ENCODE measurements at regions not wholly inside any gene's neighbourhood (a gene's known extent, or its start where the extent isn't known, plus 50 kb on each side); places are given as distances from the start of the nearest gene placed in this dataset.

DNA sequence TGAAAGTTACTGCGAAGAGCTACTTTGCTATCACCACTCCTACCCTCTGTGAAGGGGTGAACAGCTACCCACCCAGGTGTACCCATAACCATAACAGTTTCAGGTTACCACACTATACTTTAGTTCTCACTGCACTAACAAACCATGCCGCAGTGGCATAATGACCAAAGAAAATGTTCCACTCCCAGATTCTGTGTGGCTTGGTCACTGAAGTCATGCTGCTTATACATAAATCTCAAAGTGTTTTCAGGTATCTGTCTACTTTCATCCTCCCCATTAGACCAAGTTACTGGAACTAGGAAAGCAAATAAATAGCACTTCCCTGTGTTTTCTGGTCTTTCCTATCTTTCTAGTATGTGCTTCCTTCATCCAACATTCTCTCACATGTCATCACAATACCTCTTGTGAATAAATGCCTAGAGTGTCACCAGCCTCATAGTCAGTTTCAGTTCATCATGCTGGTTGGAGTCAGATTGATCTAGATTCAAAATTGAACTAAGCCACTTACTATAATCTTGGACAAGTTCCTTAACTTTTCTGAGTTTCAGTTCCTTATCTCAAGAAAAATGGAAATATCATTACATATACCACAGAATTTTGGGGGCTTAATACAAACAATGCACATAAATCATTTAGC is 293.6 kb downstream of the FSIP2 start:
- WGBS, 2 donors (ENCODE audit: low coverage in 1 of 2), result 90 to 92% methylated on average over 1 to 2 of the region's 2 CpGs
- H3K27me3 ChIP-seq, result no peaks in the 10 kb centered on the region
- no peaks in the 10 kb centered on the region for H3K4me1 ChIP-seq
- H3K9me3 ChIP-seq, result no peaks in the 10 kb centered on the region
- ATAC-seq, result no peak
- H3K27ac ChIP-seq, result no peak overlapping the region
- TF ChIP-seq, protein P1, sequence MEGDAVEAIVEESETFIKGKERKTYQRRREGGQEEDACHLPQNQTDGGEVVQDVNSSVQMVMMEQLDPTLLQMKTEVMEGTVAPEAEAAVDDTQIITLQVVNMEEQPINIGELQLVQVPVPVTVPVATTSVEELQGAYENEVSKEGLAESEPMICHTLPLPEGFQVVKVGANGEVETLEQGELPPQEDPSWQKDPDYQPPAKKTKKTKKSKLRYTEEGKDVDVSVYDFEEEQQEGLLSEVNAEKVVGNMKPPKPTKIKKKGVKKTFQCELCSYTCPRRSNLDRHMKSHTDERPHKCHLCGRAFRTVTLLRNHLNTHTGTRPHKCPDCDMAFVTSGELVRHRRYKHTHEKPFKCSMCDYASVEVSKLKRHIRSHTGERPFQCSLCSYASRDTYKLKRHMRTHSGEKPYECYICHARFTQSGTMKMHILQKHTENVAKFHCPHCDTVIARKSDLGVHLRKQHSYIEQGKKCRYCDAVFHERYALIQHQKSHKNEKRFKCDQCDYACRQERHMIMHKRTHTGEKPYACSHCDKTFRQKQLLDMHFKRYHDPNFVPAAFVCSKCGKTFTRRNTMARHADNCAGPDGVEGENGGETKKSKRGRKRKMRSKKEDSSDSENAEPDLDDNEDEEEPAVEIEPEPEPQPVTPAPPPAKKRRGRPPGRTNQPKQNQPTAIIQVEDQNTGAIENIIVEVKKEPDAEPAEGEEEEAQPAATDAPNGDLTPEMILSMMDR (IDR thresholded peaks at IDR 0.05), result no peak
- TF ChIP-seq POLR2A (IDR thresholded peaks at IDR 0.05) (no peak), EP300 (IDR thresholded peaks at IDR 0.05) (no peak), POLR2AphosphoS5 (IDR thresholded peaks at IDR 0.05) (no peak)
- no peak overlapping the region for H3K4me3 ChIP-seq
- no peaks in the 10 kb centered on the region for H3K36me3 ChIP-seq

- Histone ChIP-seq H3K9me3 (no peaks in the 10 kb centered on the region), H3K27ac (no peak overlapping the region), H3K27me3 (no peaks in the 10 kb centered on the region), H3K4me1 (no peaks in the 10 kb centered on the region), H3K36me3 (no peaks in the 10 kb centered on the region), H3K4me3 (no peak overlapping the region)
- TF ChIP-seq POLR2AphosphoS5 (IDR thresholded peaks at IDR 0.05) (no peak), EP300 (IDR thresholded peaks at IDR 0.05) (no peak), POLR2A (IDR thresholded peaks at IDR 0.05) (no peak)
- TF ChIP-seq, protein P1 (IDR thresholded peaks at IDR 0.05), result no peak
- no peak for ATAC-seq
- 93 to 94% methylated on average over 2 of the region's 2 CpGs for WGBS, 2 donors (ENCODE audit: low coverage in 1 of 2)
Measured at GRCh38 chr2:186032930-186033329, 294.3 kb downstream of the FSIP2 start.

- Histone ChIP-seq H3K27ac (no peak overlapping the region), H3K27me3 (no peaks in the 10 kb centered on the region), H3K4me3 (no peak overlapping the region), H3K9me3 (no peaks in the 10 kb centered on the region), H3K4me1 (no peaks in the 10 kb centered on the region), H3K36me3 (no peaks in the 10 kb centered on the region)
- no peak for ATAC-seq
- no peak for TF ChIP-seq POLR2AphosphoS5 (IDR thresholded peaks at IDR 0.05)
- TF ChIP-seq, protein P1 (IDR thresholded peaks at IDR 0.05), result no peak
- no peak for TF ChIP-seq POLR2A (IDR thresholded peaks at IDR 0.05)
- TF ChIP-seq EP300 (IDR thresholded peaks at IDR 0.05), result no peak
- 84 to 97% methylated on average over 4 of the region's 4 CpGs for WGBS, 2 donors (ENCODE audit: low coverage in 1 of 2)
Measured at GRCh38 chr2:186033541-186033940, 294.9 kb downstream of the FSIP2 start.

- Histone ChIP-seq H3K9me3 (no peaks in the 10 kb centered on the region), H3K27me3 (no peaks in the 10 kb centered on the region), H3K27ac (no peak overlapping the region), H3K4me1 (no peaks in the 10 kb centered on the region), H3K36me3 (no peaks in the 10 kb centered on the region), H3K4me3 (no peak overlapping the region)
- ATAC-seq, result no peak
- TF ChIP-seq EP300 (IDR thresholded peaks at IDR 0.05), result no peak
- TF ChIP-seq POLR2AphosphoS5 (IDR thresholded peaks at IDR 0.05), result no peak
- TF ChIP-seq, protein P1 (IDR thresholded peaks at IDR 0.05), result no peak
- TF ChIP-seq POLR2A (IDR thresholded peaks at IDR 0.05), result no peak
- 63 to 75% methylated on average over 2 of the region's 2 CpGs for WGBS, 2 donors (ENCODE audit: low coverage in 1 of 2)
Measured at GRCh38 chr2:186036862-186037449, 298.4 kb downstream of the FSIP2 start.
